GM12892 (cell line): ENCODE measurements at regions not wholly inside any gene's neighbourhood (a gene's known extent, or its start where the extent isn't known, plus 50 kb on each side); places are given as distances from the start of the nearest gene placed in this dataset.

ENCODE experiments used
- POLR2A ChIP-seq: IDR thresholded peaks from 2 replicates; pipeline ENCODE4 v1.6.1; 2011; ENCODE audit warnings: low read depth, low read length, control low read depth
- POLR2AphosphoS5 ChIP-seq: IDR thresholded peaks from 2 replicates; pipeline ENCODE4 v1.6.1; 2011; ENCODE audit warnings: low read depth, low read length, control low read depth
- TAF1 ChIP-seq: IDR thresholded peaks from 2 replicates; pipeline ENCODE4 v1.6.1; 2011; ENCODE audit warnings: low read depth, mild to moderate bottlenecking, control low read depth, low read length, borderline replicate concordance

DNA sequence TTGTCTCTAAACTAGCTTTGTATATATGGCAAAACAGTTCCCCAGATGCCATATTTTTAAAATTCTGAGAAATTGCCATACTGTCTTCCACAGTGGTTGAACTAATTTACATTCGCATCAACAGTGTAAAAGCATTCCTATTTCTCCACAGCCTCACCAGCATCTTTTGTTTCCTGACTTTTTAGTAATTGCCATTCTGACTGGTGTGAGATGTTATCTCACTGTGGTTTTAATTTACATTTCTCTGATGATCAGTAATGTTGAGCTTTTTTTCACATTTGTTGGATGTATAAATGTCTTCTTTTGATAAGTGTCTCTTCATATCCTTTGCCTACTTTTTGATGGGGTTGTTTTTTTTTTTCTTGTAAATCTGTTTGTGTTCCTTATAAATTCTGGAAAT, 1222.7 kb upstream of the CITED2 start:
- TF ChIP-seq POLR2AphosphoS5: no peak
- no peak for TF ChIP-seq POLR2A
- no peak for TF ChIP-seq TAF1
